Testis (tissue), 2 donors: ENCODE measurements at regions not wholly inside any gene's neighbourhood (a gene's known extent, or its start where the extent isn't known, plus 50 kb on each side); places are given as distances from the start of the nearest gene placed in this dataset.

Experiments
- POLR2A ChIP-seq: fragments of 450-650 bp; IDR thresholded peaks from one replicate; pipeline ENCODE4 v1.6.1; 2017; ENCODE audit warnings: antibody characterized with exemption, mild to moderate bottlenecking, moderate library complexity
- TF ChIP-seq, protein P1 (sequence below), 3 experiments: fragments of 450-650 bp in 2 of 3; fragments of 200-600 bp in 1 of 3; sonication (generic) in 1 of 3; IDR thresholded peaks; one replicate each; pipeline ENCODE4 v1.5.1; 2016 to 2019; ENCODE audit warnings: antibody characterized with exemption in 3 of 3, mild to moderate bottlenecking in 2 of 3, moderate library complexity in 1 of 3

DNA sequence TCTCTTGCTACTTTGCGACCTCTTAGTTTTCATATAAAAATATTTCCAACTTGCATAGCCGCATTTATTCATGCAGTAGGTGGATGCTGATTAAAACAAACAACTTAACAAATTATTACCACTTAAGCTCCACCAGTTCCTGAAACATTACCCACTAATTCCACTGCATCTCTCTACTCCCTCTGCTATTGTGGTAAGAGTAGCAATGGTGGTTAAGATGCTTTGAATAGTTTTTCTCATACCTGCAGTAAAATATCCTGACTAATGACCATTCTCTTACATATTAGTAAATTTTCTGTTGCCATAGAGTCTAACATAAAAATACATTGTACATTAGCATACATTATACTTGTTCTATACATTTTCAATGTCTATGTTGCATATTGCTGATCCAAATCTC lies 397.6 kb upstream of the PLSCR5 start:
- TF ChIP-seq POLR2A: no peak
- TF ChIP-seq, protein P1, sequence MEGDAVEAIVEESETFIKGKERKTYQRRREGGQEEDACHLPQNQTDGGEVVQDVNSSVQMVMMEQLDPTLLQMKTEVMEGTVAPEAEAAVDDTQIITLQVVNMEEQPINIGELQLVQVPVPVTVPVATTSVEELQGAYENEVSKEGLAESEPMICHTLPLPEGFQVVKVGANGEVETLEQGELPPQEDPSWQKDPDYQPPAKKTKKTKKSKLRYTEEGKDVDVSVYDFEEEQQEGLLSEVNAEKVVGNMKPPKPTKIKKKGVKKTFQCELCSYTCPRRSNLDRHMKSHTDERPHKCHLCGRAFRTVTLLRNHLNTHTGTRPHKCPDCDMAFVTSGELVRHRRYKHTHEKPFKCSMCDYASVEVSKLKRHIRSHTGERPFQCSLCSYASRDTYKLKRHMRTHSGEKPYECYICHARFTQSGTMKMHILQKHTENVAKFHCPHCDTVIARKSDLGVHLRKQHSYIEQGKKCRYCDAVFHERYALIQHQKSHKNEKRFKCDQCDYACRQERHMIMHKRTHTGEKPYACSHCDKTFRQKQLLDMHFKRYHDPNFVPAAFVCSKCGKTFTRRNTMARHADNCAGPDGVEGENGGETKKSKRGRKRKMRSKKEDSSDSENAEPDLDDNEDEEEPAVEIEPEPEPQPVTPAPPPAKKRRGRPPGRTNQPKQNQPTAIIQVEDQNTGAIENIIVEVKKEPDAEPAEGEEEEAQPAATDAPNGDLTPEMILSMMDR (IDR thresholded peaks at IDR 0.05): no peak
